ENCODE measurements at regions not wholly inside any gene's neighbourhood (a gene's known extent, or its start where the extent isn't known, plus 50 kb on each side); places are given as distances from the start of the nearest gene placed in this dataset.

- POLR2A ChIA-PET: no interaction called here
- H3K9me3 Mint-ChIP-seq: no peaks in the 10 kb centered on the region
- no peak overlapping the region for H3K4me3 Mint-ChIP-seq
- ATAC-seq: no peak
- CTCF ChIA-PET: interaction anchor here (1.7 kb wide), 1 partner anchor 51 kb away, joined by 3 read pairs; no protein-coding TSS in a partner anchor
- H3K27me3 Mint-ChIP-seq: peaks cover 1% of the 10 kb centered on the region
- no peaks in the 10 kb centered on the region for H3K4me1 Mint-ChIP-seq (ENCODE audit: low read depth)
- intact Hi-C loops (cut with micrococcal nuclease): no loop called here
- H3K27ac Mint-ChIP-seq: no peak overlapping the region
- no peak for DNase-seq
- TF ChIP-seq CTCF (IDR thresholded peaks at IDR 0.05): no peak
- H3K36me3 Mint-ChIP-seq (ENCODE audit: low read depth): no peaks in the 10 kb centered on the region
Observed at GRCh38 chr15:35723120-35723847, 177.3 kb upstream of the DPH6 start.

GRCh38 chr15:35723852-35724251 is 177.9 kb upstream of the DPH6 start:
- POLR2A ChIA-PET: no interaction called here
- TF ChIP-seq CTCF (IDR thresholded peaks at IDR 0.05): no peak
- H3K27me3 Mint-ChIP-seq: peaks cover 1% of the 10 kb centered on the region
- no peak for ATAC-seq
- H3K36me3 Mint-ChIP-seq (ENCODE audit: low read depth): no peaks in the 10 kb centered on the region
- H3K9me3 Mint-ChIP-seq: no peaks in the 10 kb centered on the region
- CTCF ChIA-PET: interaction anchor here (1.7 kb wide), 1 partner anchor 51 kb away, joined by 3 read pairs; no protein-coding TSS in a partner anchor
- intact Hi-C loops (cut with micrococcal nuclease): no loop called here
- no peak overlapping the region for H3K4me3 Mint-ChIP-seq
- no peak overlapping the region for H3K27ac Mint-ChIP-seq
- H3K4me1 Mint-ChIP-seq (ENCODE audit: low read depth): no peaks in the 10 kb centered on the region
- no peak for DNase-seq

- H3K4me1 Mint-ChIP-seq (ENCODE audit: low read depth): no peaks in the 10 kb centered on the region
- no peak overlapping the region for H3K27ac Mint-ChIP-seq
- no peaks in the 10 kb centered on the region for H3K9me3 Mint-ChIP-seq
- ChIA-PET CTCF (interaction anchor here (1.7 kb wide), 1 partner anchor 52 kb away, joined by 3 read pairs; no protein-coding TSS in a partner anchor), POLR2A (no interaction called here)
- intact Hi-C loops (cut with micrococcal nuclease): no loop called here
- H3K36me3 Mint-ChIP-seq (ENCODE audit: low read depth): no peaks in the 10 kb centered on the region
- ATAC-seq (no peak), DNase-seq (no peak)
- peaks cover 3% of the 10 kb centered on the region for H3K27me3 Mint-ChIP-seq
- TF ChIP-seq CTCF (IDR thresholded peaks at IDR 0.05): no peak
- H3K4me3 Mint-ChIP-seq: no peak overlapping the region
Observed at GRCh38 chr15:35724626-35725025, 178.7 kb upstream of the DPH6 start.

GRCh38 chr15:35725353-35725752 is 179.4 kb upstream of the DPH6 start:
- no peaks in the 10 kb centered on the region for H3K9me3 Mint-ChIP-seq
- ChIA-PET CTCF (no interaction called here), POLR2A (no interaction called here)
- no peak overlapping the region for H3K27ac Mint-ChIP-seq
- no peak for ATAC-seq
- H3K36me3 Mint-ChIP-seq (ENCODE audit: low read depth): no peaks in the 10 kb centered on the region
- no peak for DNase-seq
- intact Hi-C loops (cut with micrococcal nuclease): no loop called here
- H3K27me3 Mint-ChIP-seq: peaks cover 2% of the 10 kb centered on the region
- no peaks in the 10 kb centered on the region for H3K4me1 Mint-ChIP-seq (ENCODE audit: low read depth)
- no peak for TF ChIP-seq CTCF (IDR thresholded peaks at IDR 0.05)
- no peak overlapping the region for H3K4me3 Mint-ChIP-seq

- ChIA-PET POLR2A (no interaction called here), CTCF (no interaction called here)
- ATAC-seq (no peak), DNase-seq (no peak)
- Mint-ChIP-seq H3K9me3 (no peaks in the 10 kb centered on the region), H3K4me3 (no peak overlapping the region), H3K36me3 (ENCODE audit: low read depth) (no peaks in the 10 kb centered on the region), H3K4me1 (ENCODE audit: low read depth) (no peaks in the 10 kb centered on the region), H3K27me3 (peaks cover 2% of the 10 kb centered on the region), H3K27ac (no peak overlapping the region)
- TF ChIP-seq CTCF (IDR thresholded peaks at IDR 0.05): no peak
- intact Hi-C loops (cut with micrococcal nuclease): no loop called here
Observed at GRCh38 chr15:35727627-35728026, 181.7 kb upstream of the DPH6 start.
